HG02642 (cell line): ENCODE measurements at regions not wholly inside any gene's neighbourhood (a gene's known extent, or its start where the extent isn't known, plus 50 kb on each side); places are given as distances from the start of the nearest gene placed in this dataset.

Source experiments
- ATAC-seq: cut with Tn5 transposase; IDR thresholded peaks from one replicate; pipeline ENCODE4 v1.9.1; 2021; ENCODE audit warnings: mild to moderate bottlenecking; ENCODE audit not compliant: unreplicated experiment, poor library complexity

- no peak for ATAC-seq
Measured at GRCh38 chr1:30315185-30315960, 408.0 kb downstream of the MATN1 start.

DNA sequence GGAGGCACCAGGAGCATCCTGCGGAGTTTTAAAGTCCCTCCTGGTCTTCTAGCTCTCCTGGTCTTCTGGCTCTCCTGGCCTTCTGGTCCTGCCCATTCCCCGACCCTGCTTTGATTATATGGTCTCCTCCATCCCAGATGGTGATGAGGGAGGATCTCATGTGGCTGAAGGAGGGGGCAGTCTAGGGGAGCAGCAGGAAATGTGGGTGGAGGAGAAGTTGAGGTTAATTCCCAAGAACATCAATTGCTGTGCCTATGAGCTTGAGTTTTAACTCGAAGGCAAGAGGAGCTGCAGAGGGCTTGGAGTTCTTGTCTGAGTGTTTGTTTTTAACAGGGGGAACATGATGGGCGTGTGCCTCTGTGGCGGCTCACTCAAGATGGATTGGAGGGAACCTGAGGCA lies 408.8 kb downstream of the MATN1 start:
- ATAC-seq: no peak

DNA sequence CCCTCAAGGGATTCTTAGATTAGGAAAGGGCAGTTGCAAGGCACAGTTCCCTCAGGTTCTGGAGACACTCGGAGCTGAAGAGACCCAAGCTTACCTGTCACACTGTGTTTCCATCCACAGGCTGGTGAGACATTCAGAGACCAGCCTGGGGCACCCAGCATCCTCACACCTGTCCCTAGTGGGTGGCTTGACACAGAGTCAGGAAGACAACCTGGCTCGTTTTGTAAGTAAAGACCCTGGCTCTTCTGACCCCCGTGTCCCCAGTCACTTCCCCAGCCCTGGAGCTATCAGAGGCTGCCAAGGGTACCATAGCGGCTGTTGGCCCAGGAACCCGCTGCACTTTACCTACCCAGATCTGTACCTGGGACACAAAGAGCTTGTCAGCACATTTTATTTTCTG lies 409.8 kb downstream of the MATN1 start:
- ATAC-seq: no peak

DNA sequence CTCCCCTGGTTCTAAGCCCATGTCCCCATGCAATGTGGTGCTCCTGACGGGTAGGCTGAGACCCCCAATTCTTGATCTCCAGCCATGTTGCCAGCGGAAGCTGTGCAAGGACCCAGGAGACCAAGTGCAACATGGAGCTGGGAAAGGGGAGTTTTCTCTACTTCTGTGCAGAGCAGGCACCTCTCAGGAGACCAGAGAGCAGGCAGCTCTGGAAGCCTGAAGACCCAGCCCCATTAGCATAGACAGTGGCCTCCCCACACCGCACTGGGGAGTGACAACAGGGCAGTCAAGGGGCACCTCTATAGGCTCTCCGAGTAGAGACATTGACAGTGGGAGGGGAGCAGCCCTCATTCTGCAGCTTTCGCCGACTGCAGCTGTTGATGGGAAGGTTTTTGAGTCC lies 410.2 kb downstream of the MATN1 start:
- no peak for ATAC-seq

GRCh38 chr1:30312226-30312625 lies 411.2 kb downstream of the MATN1 start:
- no peak for ATAC-seq

DNA sequence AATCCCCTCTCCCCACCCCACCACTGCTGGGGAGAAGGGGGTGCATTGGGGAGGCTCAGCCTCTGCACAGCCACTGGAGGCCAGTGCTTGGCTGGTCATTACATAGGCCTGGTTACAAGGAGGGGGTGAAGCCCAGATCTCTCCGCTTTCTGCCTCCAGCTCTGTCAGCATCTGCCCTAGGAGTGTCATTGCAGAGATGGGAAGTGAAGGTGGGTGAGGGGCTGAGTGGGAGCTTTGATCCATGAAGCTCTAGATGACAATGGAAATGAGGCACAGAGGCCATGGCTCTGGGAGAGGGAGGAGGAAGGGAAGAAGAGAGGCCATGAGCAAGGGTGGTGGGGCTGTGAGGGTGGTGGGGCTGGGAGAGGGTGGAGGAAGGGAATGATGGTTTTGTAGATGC lies 411.6 kb downstream of the MATN1 start:
- ATAC-seq: no peak

DNA sequence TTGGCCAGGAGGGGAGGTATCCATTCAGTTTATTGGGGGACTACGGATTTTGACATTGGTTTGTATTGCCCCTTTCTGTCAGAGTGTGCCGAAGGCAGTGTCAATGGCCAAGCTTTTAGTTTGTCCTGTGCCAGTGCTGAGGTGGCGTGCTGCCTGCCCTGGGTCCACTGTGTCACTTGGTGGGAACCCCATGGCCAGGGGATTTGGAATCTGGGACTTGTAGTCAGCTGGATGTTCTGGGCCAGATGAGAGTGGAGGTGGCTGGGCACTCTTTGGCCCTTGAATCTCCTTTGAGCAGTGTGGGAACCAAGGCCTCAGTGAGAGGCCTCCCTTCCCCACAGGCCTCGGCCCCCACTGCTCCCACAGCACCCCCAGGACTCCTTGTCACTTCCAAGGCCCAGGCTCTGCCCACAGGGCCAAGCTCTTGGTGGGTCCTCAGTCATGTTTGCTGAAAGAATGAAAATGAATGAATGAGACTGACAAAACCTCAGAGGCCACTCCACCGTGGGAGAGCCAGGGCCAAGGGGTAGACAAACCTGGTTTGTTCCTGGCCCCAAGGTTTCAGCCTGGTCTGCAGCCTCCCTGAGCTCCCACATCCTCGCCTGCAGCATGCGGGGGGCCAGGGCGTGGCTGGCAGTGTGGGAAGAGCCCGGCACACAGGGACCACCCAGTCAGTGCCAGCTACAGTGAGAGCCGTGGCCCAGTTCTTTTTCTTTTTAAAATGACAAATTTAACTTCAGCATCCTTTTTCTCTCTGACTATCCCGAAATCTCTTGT lies 412.2 kb downstream of the MATN1 start:
- ATAC-seq: no peak

DNA sequence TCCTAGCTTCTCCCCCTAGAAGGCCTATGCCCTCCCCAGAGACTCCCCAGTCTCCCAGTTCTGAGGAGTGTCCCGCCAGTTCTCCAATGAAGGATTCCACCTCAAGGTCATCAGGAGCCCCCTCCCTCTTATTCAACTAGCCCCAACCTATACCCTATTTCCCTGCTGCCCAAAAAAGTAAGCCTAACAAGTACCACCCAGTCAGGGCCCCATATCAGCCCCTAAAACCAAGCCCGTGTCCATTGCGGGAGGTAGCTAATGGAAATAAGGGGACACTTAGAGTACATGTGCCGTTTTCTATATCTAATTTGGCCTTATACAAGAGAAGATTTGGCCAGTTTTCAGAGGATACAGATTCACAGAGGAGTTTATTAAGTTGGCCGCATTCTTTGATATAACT lies 416.2 kb downstream of the MATN1 start:
- no peak for ATAC-seq

DNA sequence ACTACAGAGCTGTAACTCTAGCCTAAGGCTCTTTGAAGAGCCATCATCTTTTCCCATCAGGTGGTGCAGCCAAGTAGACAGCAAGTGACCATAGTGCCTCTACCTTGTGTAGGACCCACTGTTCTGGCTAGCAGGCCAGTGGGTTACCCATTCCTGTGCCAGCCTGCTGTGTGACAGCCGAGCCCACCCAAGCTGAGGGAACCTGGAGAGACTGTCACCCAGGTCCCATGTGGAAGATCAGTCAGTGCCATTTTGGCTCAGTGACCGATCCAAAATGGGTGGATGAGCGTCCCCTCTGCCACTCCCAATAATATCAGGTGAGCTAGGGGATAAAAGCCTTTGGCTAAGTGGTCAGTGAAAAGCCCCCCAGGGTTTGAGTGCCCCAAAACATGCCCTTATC lies 417.9 kb downstream of the MATN1 start:
- ATAC-seq: no peak

DNA sequence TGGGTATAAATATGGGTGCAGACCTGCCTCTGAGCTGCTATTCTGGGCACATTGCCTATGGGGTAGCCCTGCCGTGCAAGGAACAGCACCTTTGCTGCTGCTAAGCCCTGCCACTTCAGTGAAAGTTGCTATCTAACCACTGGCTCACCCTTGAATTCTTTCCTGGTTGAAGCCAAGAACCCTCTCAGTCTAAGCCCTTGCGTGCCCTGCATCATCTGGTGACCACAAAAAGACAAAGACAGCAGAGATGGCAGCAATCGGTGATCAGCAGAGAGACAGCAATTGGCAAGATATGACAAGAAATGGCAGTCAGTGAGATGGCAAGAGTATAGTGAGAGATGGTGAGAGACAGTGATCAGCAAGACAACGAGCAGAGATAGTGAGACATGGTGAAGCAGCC lies 418.3 kb downstream of the MATN1 start:
- ATAC-seq: no peak

- ATAC-seq: no peak
Measured at GRCh38 chr1:30304080-30304479, 419.3 kb downstream of the MATN1 start.

GRCh38 chr1:30303387-30303786 lies 420.0 kb downstream of the MATN1 start:
- ATAC-seq: no peak

- ATAC-seq: no peak
Measured at GRCh38 chr1:30302858-30303257, 420.5 kb downstream of the MATN1 start.

DNA sequence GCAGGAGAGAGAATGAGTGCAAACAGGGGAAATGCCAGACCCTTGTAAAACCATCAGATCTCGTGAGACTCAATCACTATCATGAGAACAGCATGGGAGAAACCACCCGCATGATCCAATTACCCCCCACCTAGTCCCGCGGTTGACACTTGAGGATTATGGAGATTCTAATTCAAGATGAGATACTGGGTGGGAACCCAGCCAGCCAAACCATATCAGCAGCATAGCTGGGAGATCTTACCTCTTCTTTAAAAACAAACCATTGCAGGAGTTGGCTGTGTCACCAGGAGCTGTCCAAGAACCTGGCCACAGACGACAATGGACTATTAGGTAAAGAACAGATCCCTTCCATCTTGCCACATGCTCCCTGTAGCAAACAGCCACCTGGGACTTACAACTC lies 422.7 kb downstream of the MATN1 start:
- ATAC-seq: no peak

DNA sequence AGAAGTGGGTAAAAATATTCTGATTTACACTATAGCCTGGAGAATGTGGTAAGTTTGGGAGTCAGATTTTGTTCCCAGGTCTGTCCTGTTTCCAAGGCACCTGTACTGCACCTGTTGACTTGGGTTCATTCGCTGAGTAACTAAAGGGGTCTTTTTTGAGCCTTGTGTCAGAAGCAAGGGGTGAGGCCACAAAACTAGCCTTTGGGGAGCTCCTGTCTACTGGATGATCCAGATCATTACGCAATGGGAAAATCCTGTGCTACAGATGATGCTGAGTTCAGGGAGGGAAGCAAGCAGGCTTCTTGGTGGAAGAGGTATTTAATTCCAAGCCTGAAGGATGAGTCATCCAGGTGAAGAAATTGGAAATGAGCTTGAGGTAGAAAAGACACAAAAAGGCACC lies 424.0 kb downstream of the MATN1 start:
- ATAC-seq: no peak

DNA sequence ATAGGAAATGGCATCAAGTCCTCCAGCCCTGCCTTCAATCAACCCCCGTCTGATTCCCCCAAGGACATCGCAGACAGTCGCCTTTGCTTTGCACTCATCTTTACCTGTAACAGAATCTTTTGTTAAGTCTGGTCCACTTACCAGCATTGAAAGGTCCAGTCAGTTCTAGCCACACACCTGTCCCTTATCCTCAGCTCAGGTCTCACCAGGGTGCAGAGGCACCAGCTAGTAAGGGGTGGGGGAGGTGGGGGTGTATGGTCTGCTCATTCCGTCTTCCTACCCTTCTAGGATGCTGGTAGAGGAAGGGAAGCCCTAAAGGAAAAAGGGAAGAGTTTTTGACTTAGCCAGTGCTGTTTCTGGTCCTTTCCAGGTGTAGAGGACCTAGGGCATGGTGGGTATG lies 427.7 kb downstream of the MATN1 start:
- no peak for ATAC-seq

GRCh38 chr1:30295266-30295665 lies 428.1 kb downstream of the MATN1 start:
- ATAC-seq: no peak

- ATAC-seq: no peak
Measured at GRCh38 chr1:30294508-30294907, 428.9 kb downstream of the MATN1 start.

DNA sequence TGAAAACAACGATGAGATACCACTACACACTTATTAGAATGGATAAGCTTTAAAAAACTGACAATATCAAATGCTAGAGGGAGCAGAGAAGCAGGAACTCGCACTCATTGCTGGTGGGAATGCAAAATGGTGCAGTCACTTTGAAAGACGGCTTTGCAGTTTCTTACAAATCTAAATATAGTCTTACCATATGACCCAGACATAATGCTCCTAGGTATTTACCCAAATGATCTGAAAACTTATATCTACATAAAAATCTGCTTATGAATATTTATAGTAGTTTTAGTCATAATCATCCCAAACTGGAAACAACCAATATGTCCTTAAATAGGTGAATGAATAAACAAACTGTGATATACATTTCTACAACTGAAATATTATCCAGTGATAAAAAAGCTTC lies 430.9 kb downstream of the MATN1 start:
- ATAC-seq: no peak

DNA sequence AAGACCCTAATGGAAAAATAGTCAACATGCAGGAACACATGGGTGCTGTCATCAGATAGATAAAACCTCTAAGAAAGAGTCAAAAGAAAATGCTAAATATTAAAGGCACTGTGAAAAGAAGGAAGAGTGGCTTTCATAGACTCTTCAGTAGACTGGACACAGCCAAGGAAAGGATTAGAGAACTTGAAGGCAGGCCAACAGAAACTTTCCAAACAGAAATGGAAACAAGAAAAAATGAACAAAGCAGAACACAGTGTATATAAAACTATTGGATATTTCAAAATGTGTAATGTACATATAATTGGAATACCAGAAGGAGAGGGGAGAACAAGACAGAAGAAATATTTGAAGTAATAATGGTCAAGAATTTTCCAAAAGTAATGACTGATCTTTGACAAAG lies 431.9 kb downstream of the MATN1 start:
- ATAC-seq: no peak

- no peak for ATAC-seq
Measured at GRCh38 chr1:30290581-30290980, 432.8 kb downstream of the MATN1 start.

- no peak for ATAC-seq
Measured at GRCh38 chr1:30287976-30288375, 435.4 kb downstream of the MATN1 start.
